Neural cell (in vitro differentiated cells): ENCODE measurements at regions not wholly inside any gene's neighbourhood (a gene's known extent, or its start where the extent isn't known, plus 50 kb on each side); places are given as distances from the start of the nearest gene placed in this dataset.
"Not testable (repeated sequence)": the region's sequence is repeated elsewhere in the genome, so short reads cannot be mapped to it uniquely, and the experiment has no call there.

Experiments
- CTCF ChIP-seq: fragments of 450-650 bp; IDR thresholded peaks from 2 replicates; pipeline ENCODE4 v1.5.1; 2014; ENCODE audit warnings: antibody characterized with exemption, mild to moderate bottlenecking, moderate library complexity; ENCODE audit not compliant: poor library complexity, severe bottlenecking
- EP300 ChIP-seq: fragments of 450-650 bp; conservative IDR thresholded peaks from 2 replicates; pipeline ENCODE4 v1.6.1; 2014; ENCODE audit warnings: antibody characterized with exemption, mild to moderate bottlenecking, moderate library complexity; ENCODE audit not compliant: poor library complexity, severe bottlenecking
- EZH2 ChIP-seq: fragments of 200-600, 300-800 bp; shearing (Covaris generic), sonication (generic); IDR thresholded peaks from 2 replicates; pipeline ENCODE4 v1.6.1; 2014; ENCODE audit warnings: antibody characterized with exemption, low read length, borderline replicate concordance, mild to moderate bottlenecking; ENCODE audit not compliant: insufficient read depth, poor library complexity, severe bottlenecking
- POLR2AphosphoS5 ChIP-seq: IDR thresholded peaks from 2 replicates; pipeline ENCODE4 v1.6.1; 2012
- RAD21 ChIP-seq: fragments of 450-650 bp; conservative IDR thresholded peaks from 2 replicates; pipeline ENCODE4 v1.6.1; 2014; ENCODE audit warnings: antibody characterized with exemption, mild to moderate bottlenecking, moderate library complexity
- SMC3 ChIP-seq: fragments of 450-650 bp; conservative IDR thresholded peaks from 2 replicates; pipeline ENCODE4 v1.6.1; 2014; ENCODE audit warnings: antibody characterized with exemption, mild to moderate bottlenecking, moderate library complexity; ENCODE audit not compliant: poor library complexity
- TAF1 ChIP-seq: IDR thresholded peaks from 2 replicates; pipeline ENCODE4 v1.6.1; 2012; ENCODE audit warnings: low read depth
- TF ChIP-seq, protein P1 (sequence below): IDR thresholded peaks from 2 replicates; pipeline ENCODE4 v1.6.1; 2012; ENCODE audit warnings: borderline replicate concordance

GRCh38 chr18:2247101-2247500 lies 324.2 kb downstream of the METTL4 start:
- TF ChIP-seq EZH2, CTCF, RAD21, EP300, TAF1, POLR2AphosphoS5, SMC3: not testable (repeated sequence)
- TF ChIP-seq, protein P1, sequence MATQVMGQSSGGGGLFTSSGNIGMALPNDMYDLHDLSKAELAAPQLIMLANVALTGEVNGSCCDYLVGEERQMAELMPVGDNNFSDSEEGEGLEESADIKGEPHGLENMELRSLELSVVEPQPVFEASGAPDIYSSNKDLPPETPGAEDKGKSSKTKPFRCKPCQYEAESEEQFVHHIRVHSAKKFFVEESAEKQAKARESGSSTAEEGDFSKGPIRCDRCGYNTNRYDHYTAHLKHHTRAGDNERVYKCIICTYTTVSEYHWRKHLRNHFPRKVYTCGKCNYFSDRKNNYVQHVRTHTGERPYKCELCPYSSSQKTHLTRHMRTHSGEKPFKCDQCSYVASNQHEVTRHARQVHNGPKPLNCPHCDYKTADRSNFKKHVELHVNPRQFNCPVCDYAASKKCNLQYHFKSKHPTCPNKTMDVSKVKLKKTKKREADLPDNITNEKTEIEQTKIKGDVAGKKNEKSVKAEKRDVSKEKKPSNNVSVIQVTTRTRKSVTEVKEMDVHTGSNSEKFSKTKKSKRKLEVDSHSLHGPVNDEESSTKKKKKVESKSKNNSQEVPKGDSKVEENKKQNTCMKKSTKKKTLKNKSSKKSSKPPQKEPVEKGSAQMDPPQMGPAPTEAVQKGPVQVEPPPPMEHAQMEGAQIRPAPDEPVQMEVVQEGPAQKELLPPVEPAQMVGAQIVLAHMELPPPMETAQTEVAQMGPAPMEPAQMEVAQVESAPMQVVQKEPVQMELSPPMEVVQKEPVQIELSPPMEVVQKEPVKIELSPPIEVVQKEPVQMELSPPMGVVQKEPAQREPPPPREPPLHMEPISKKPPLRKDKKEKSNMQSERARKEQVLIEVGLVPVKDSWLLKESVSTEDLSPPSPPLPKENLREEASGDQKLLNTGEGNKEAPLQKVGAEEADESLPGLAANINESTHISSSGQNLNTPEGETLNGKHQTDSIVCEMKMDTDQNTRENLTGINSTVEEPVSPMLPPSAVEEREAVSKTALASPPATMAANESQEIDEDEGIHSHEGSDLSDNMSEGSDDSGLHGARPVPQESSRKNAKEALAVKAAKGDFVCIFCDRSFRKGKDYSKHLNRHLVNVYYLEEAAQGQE, result not testable (repeated sequence)
